KMS-11 (cell line): ENCODE measurements at regions not wholly inside any gene's neighbourhood (a gene's known extent, or its start where the extent isn't known, plus 50 kb on each side); places are given as distances from the start of the nearest gene placed in this dataset.
"Not testable (repeated sequence)": the region's sequence is repeated elsewhere in the genome, so short reads cannot be mapped to it uniquely, and the experiment has no call there.

Source experiments
- H2AFZ ChIP-seq: fragments of 200-600 bp; sonication (generic); 2 replicates; pipeline ENCODE4 v1.6.1; 2016; ENCODE audit warnings: antibody characterized with exemption, mixed run types, low read depth
- H3K27ac ChIP-seq: fragments of 200-600 bp; sonication (generic); 2 replicates; pipeline ENCODE4 v1.6.1; 2016; ENCODE audit warnings: mild to moderate bottlenecking, mixed run types
- H3K27me3 ChIP-seq: fragments of 200-600 bp; sonication (generic); 2 replicates; pipeline ENCODE4 v1.6.1; 2017; ENCODE audit warnings: mild to moderate bottlenecking, low read depth, mixed run types, moderate library complexity; ENCODE audit not compliant: insufficient read depth
- H3K36me3 ChIP-seq: fragments of 200-600 bp; sonication (generic); 2 replicates; pipeline ENCODE4 v1.6.1; 2017; ENCODE audit warnings: mild to moderate bottlenecking, mixed run types; ENCODE audit not compliant: insufficient read depth
- H3K4me1 ChIP-seq: fragments of 200-600 bp; sonication (generic); 2 replicates; pipeline ENCODE4 v1.6.1; 2016; ENCODE audit warnings: mild to moderate bottlenecking, low read depth, mixed run types; ENCODE audit not compliant: poor library complexity, severe bottlenecking
- H3K4me2 ChIP-seq: fragments of 200-600 bp; sonication (generic); 2 replicates; pipeline ENCODE4 v1.7.0; 2016; ENCODE audit warnings: mild to moderate bottlenecking, mixed run types
- H3K4me3 ChIP-seq: fragments of 200-600 bp; sonication (generic); IDR thresholded peaks from 2 replicates; pipeline ENCODE4 v1.6.1; 2017; ENCODE audit warnings: low read depth, low read length, mixed read lengths; ENCODE audit not compliant: insufficient read depth
- H3K79me2 ChIP-seq: fragments of 200-600 bp; sonication (generic); 2 replicates; pipeline ENCODE4 v1.6.1; 2016; ENCODE audit warnings: low read depth, mixed run types; ENCODE audit not compliant: insufficient read depth
- H3K9ac ChIP-seq: fragments of 200-600 bp; sonication (generic); 2 replicates; pipeline ENCODE4 v1.6.1; 2016; ENCODE audit warnings: mild to moderate bottlenecking, mixed run types
- H4K20me1 ChIP-seq: fragments of 200-600 bp; sonication (generic); 2 replicates; pipeline ENCODE4 v1.6.1; 2016; ENCODE audit warnings: mild to moderate bottlenecking, mixed run types; ENCODE audit not compliant: insufficient read depth
- TF ChIP-seq, protein P1 (sequence below): fragments of 200-600 bp; sonication (generic); conservative IDR thresholded peaks from 2 replicates; pipeline ENCODE4 v1.6.1; 2017; ENCODE audit warnings: low read depth, mild to moderate bottlenecking, antibody characterized with exemption, low read length, moderate library complexity, mixed read lengths

DNA sequence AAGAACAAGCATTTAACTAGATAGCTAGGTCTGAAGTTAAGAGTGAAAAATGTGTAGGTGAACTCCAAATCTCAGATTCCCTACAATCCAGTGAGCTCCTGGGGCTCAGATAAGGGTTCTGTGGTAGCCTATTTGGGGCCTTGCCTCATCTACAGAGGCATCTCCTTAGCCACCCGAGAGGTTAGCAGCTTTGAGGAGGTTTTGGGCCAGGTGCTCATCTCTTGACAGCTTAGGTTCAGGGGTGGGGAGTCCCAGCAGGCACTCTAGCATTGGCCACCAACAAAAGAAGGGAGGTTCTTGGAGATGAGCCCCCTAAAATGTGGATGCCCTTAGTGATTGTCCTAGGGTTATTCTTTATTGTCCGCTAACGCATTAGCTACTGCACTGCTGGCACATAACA lies 184.4 kb upstream of the B3GAT1 start:
- Histone ChIP-seq H3K9ac (no peak overlapping the region), H3K4me3 (no peak overlapping the region), H3K4me1 (no peaks in the 10 kb centered on the region), H3K27ac (no peak overlapping the region), H2AFZ (no peak overlapping the region), H3K79me2 (no peaks in the 10 kb centered on the region), H4K20me1 (no peaks in the 10 kb centered on the region), H3K4me2 (no peak overlapping the region), H3K27me3 (no peaks in the 10 kb centered on the region), H3K36me3 (no peaks in the 10 kb centered on the region)
- TF ChIP-seq, protein P1, sequence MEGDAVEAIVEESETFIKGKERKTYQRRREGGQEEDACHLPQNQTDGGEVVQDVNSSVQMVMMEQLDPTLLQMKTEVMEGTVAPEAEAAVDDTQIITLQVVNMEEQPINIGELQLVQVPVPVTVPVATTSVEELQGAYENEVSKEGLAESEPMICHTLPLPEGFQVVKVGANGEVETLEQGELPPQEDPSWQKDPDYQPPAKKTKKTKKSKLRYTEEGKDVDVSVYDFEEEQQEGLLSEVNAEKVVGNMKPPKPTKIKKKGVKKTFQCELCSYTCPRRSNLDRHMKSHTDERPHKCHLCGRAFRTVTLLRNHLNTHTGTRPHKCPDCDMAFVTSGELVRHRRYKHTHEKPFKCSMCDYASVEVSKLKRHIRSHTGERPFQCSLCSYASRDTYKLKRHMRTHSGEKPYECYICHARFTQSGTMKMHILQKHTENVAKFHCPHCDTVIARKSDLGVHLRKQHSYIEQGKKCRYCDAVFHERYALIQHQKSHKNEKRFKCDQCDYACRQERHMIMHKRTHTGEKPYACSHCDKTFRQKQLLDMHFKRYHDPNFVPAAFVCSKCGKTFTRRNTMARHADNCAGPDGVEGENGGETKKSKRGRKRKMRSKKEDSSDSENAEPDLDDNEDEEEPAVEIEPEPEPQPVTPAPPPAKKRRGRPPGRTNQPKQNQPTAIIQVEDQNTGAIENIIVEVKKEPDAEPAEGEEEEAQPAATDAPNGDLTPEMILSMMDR = no peak

DNA sequence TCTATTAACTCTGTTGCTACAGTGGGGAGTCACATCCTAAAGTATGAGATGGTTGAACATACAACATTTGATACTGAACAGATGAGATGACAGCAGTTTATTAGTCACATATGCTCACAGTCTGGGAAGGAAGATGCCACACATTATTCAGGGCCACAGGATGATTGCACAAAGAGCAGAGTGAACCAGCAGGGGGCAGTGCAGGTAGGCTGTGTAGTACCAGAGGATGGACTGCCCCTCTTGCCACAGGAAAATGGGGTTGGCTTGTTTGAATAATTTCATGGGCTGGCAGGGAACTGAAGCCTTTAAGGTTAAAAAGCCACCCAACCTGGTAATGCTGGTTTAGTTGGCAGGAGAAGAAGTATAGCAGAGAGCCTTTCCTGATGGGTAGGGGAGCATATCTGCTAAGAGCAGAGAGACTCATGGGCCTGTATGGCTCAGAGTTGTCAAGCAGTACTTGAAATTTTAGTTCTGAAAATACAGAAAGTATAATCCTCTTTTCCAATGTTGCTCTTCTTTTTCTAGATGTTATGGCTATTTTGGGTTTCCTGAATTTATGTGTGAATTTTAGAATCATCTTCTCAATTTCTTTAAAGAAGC lies 180.4 kb upstream of the B3GAT1 start:
- Histone ChIP-seq H3K27me3 (no peaks in the 10 kb centered on the region), H3K4me3 (no peak overlapping the region), H3K4me2 (no peak overlapping the region), H3K36me3 (no peaks in the 10 kb centered on the region), H3K79me2 (no peaks in the 10 kb centered on the region), H2AFZ (no peak overlapping the region), H3K4me1 (no peaks in the 10 kb centered on the region), H4K20me1 (no peaks in the 10 kb centered on the region), H3K27ac (no peak overlapping the region), H3K9ac (no peak overlapping the region)
- TF ChIP-seq, protein P1 = peak; percentile 66

DNA sequence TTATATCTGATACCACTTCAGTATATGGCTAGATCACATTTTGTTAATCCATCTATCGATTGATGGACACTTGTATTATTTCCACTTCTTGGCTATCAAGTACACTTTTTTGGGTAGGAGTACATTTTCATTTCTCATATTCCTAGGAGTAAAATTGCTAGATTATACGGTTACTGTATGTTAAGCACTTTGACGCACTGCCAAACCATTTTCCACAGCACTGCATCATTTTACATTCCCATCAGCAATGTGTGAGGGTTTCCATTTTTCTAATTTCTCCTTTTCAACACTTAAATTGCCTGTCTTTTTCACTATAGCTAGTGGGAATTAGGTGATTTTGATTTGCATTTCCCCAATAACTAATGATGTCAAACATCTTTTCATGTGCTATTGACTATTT lies 179.3 kb upstream of the B3GAT1 start:
- no peak overlapping the region for H3K4me2 ChIP-seq
- TF ChIP-seq, protein P1 = no peak
- H3K9ac ChIP-seq = no peak overlapping the region
- H3K4me3 ChIP-seq = no peak overlapping the region
- H3K4me1 ChIP-seq = no peaks in the 10 kb centered on the region
- H3K79me2 ChIP-seq = no peaks in the 10 kb centered on the region
- H3K36me3 ChIP-seq = no peaks in the 10 kb centered on the region
- no peak overlapping the region for H3K27ac ChIP-seq
- no peaks in the 10 kb centered on the region for H4K20me1 ChIP-seq
- no peaks in the 10 kb centered on the region for H3K27me3 ChIP-seq
- no peak overlapping the region for H2AFZ ChIP-seq

DNA sequence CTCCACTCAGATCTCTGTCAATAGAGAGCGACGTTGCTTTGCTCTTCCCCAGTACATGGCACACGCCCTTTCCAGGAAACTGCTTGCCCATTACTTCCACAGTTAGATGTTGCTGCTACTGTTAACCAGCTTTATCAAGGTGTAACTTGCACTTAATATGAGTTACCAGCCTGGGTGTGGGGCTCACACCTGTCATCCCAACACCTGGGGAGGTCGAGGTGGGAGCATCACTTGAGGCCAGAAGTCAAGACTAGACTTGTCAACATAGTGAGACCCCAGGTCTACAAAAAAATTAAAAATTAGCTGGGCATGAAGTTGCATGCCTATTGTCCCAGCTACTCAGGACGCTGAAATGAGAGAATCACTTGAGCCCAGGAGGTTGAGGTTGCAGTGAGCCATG lies 177.1 kb upstream of the B3GAT1 start:
- no peak overlapping the region for H3K9ac ChIP-seq
- no peak overlapping the region for H3K4me3 ChIP-seq
- TF ChIP-seq, protein P1 = no peak
- no peak overlapping the region for H2AFZ ChIP-seq
- no peaks in the 10 kb centered on the region for H3K79me2 ChIP-seq
- H3K4me2 ChIP-seq = no peak overlapping the region
- no peaks in the 10 kb centered on the region for H3K36me3 ChIP-seq
- no peaks in the 10 kb centered on the region for H3K4me1 ChIP-seq
- H3K27me3 ChIP-seq = no peaks in the 10 kb centered on the region
- H3K27ac ChIP-seq = no peak overlapping the region
- no peaks in the 10 kb centered on the region for H4K20me1 ChIP-seq

DNA sequence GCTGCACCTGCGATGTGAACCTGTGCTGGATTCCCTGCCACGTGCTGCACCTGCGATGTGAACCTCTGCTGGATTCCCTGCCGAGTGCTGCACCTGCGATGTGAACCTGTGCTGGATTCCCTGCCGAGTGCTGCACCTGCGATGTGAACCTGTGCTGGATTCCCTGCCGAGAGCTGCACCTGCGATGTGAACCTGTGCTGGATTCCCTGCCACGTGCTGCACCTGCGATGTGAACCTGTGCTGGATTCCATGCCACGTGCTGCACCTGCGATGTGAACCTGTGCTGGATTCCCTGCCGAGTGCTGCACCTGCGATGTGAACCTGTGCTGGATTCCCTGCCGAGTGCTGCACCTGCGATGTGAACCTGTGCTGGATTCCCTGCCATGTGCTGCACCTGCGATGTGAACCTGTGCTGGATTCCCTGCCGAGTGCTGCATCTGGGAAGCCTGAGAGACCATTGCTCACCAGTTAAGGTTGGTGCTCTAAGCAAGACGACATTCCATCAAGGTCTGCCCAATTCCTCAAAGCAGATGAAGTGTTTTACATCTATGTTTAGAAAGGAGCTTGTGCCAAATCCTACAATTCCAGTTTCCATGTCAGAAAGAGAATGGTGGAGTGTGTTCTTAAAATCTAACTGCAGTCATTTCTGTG lies 176.5 kb upstream of the B3GAT1 start:
- not testable (repeated sequence) for H3K36me3 ChIP-seq, H4K20me1 ChIP-seq, H3K27ac ChIP-seq, H3K4me3 ChIP-seq, H3K4me2 ChIP-seq, H3K9ac ChIP-seq, H2AFZ ChIP-seq, H3K27me3 ChIP-seq, H3K4me1 ChIP-seq, H3K79me2 ChIP-seq
